Activated CD4-positive, alpha-beta T cell treated with anti-CD3 and anti-CD28 coated beads, Interleukin-2, amount 50 U/mL, for 1 hour (primary cell): ENCODE measurements at regions not wholly inside any gene's neighbourhood (a gene's known extent, or its start where the extent isn't known, plus 50 kb on each side); places are given as distances from the start of the nearest gene placed in this dataset.
"Not testable (repeated sequence)": the region's sequence is repeated elsewhere in the genome, so short reads cannot be mapped to it uniquely, and the experiment has no call there.

Experiments
- DNase-seq: peaks from one replicate; pipeline ENCODE4 v3.0.0-alpha.2; 2020

GRCh38 chr6:28809947-28810658, 113.7 kb downstream of the TRIM27 start:
- DNase-seq: no peak

- no peak for DNase-seq
Measured at GRCh38 chr6:28810659-28811053, 113.1 kb downstream of the TRIM27 start.

- DNase-seq: no peak
Measured at GRCh38 chr6:28811873-28812272, 111.9 kb downstream of the TRIM27 start.

GRCh38 chr6:28812778-28813569, 110.8 kb downstream of the TRIM27 start:
- no peak for DNase-seq

GRCh38 chr6:28814032-28814976, 109.5 kb downstream of the TRIM27 start:
- no peak for DNase-seq

- no peak for DNase-seq
Measured at GRCh38 chr6:28816339-28816908, 107.4 kb downstream of the TRIM27 start.

GRCh38 chr6:28816909-28817807, 106.6 kb downstream of the TRIM27 start:
- DNase-seq: no peak

- no peak for DNase-seq
Measured at GRCh38 chr6:28817808-28818145, 106.0 kb downstream of the TRIM27 start.

GRCh38 chr6:28824793-28825731, 98.7 kb downstream of the TRIM27 start:
- no peak for DNase-seq

GRCh38 chr6:28825732-28826293, 98.0 kb downstream of the TRIM27 start:
- DNase-seq: no peak

GRCh38 chr6:28831683-28832082, 92.1 kb downstream of the TRIM27 start:
- DNase-seq: not testable (repeated sequence)

- not testable (repeated sequence) for DNase-seq
Measured at GRCh38 chr6:28836703-28837102, 87.1 kb downstream of the TRIM27 start.

GRCh38 chr6:28838289-28838633, 85.5 kb downstream of the TRIM27 start:
- DNase-seq: peak; percentile 72

GRCh38 chr6:28838634-28839442, 84.9 kb downstream of the TRIM27 start:
- DNase-seq: peak; percentile 80

GRCh38 chr6:28839443-28840120, 84.2 kb downstream of the TRIM27 start:
- DNase-seq: no peak

GRCh38 chr6:28841290-28841689, 82.5 kb downstream of the TRIM27 start:
- no peak for DNase-seq

- DNase-seq: peak; percentile 53
Measured at GRCh38 chr6:28848756-28849155, 75.0 kb downstream of the TRIM27 start.
